Panc1 (cell line): ENCODE measurements at regions not wholly inside any gene's neighbourhood (a gene's known extent, or its start where the extent isn't known, plus 50 kb on each side); places are given as distances from the start of the nearest gene placed in this dataset.

Source experiments
- POLR2AphosphoS5 ChIP-seq: IDR thresholded peaks from 2 replicates; pipeline ENCODE4 v1.6.1; 2012; ENCODE audit warnings: mild to moderate bottlenecking, low read depth, low read length, moderate library complexity
- SIN3A ChIP-seq: IDR thresholded peaks from 2 replicates; pipeline ENCODE4 v1.6.1; 2012; ENCODE audit warnings: low read depth, mild to moderate bottlenecking, low read length, moderate library complexity, borderline replicate concordance; ENCODE audit not compliant: insufficient read depth
- TF ChIP-seq, protein P1 (sequence below): fragments of 450-650 bp; IDR thresholded peaks from 2 replicates; pipeline ENCODE4 v1.5.1; 2017; ENCODE audit warnings: mild to moderate bottlenecking

DNA sequence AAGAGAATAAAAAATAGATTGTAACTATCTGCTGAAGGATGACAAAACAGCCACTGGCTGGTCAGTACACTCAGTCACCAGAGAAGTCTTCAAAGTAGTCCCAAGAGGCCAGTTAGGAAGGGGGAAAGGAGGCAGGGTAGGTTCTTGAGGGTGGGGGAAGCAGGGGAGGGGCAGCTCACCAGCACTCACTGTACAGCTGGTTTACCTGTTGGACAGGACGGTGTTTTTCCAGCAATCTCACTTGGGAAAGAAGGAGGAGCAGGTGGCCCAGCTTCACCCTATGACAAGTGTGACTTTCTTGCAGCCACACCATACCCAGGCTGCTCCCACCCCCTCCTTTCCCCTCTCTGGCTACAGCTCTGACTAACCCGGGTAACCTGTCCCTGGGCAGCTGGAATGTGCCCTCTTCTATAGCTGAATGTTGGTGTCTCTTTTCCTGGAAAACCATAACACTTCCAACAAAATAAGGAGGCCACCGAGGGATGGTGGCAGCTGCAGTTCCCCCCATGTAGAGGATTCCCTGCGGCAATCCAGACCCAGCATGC is 203.4 kb upstream of the NSMCE3 start:
- TF ChIP-seq, protein P1, sequence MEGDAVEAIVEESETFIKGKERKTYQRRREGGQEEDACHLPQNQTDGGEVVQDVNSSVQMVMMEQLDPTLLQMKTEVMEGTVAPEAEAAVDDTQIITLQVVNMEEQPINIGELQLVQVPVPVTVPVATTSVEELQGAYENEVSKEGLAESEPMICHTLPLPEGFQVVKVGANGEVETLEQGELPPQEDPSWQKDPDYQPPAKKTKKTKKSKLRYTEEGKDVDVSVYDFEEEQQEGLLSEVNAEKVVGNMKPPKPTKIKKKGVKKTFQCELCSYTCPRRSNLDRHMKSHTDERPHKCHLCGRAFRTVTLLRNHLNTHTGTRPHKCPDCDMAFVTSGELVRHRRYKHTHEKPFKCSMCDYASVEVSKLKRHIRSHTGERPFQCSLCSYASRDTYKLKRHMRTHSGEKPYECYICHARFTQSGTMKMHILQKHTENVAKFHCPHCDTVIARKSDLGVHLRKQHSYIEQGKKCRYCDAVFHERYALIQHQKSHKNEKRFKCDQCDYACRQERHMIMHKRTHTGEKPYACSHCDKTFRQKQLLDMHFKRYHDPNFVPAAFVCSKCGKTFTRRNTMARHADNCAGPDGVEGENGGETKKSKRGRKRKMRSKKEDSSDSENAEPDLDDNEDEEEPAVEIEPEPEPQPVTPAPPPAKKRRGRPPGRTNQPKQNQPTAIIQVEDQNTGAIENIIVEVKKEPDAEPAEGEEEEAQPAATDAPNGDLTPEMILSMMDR = no peak
- TF ChIP-seq POLR2AphosphoS5 (no peak), SIN3A (no peak)
